OCI-LY7 (cell line): ENCODE measurements at regions not wholly inside any gene's neighbourhood (a gene's known extent, or its start where the extent isn't known, plus 50 kb on each side); places are given as distances from the start of the nearest gene placed in this dataset.

Experiments
- BruUV-seq: library from RNA; stranded (reverse); fragments of 400-500 nt; replicated peaks from 2 replicates; lab custom pipeline; 2021; lab: Mats Ljungman, UMichigan
- CTCF ChIA-PET: fragments of 300-600 bp; sonication (Branson Sonifier 250); formaldehyde crosslinking; loops from one replicate; lab custom pipeline; 2022; ENCODE audit warnings: antibody characterized with exemption; ENCODE audit not compliant: unreplicated experiment; lab: Charles Lee
- POLR2A ChIA-PET: fragments of 300-600 bp; sonication (Branson Sonifier 250); formaldehyde crosslinking; loops from one replicate; lab custom pipeline; 2022; ENCODE audit warnings: antibody characterized with exemption; lab: Charles Lee
- DNase-seq: peaks from one replicate; pipeline ENCODE4 v3.0.0-alpha.2; 2015; ENCODE audit warnings: low spot score
- H2AFZ ChIP-seq: fragments of 200-600 bp; sonication (generic), shearing (Covaris generic); 2 replicates; pipeline ENCODE4 v1.6.1; 2014; ENCODE audit warnings: mild to moderate bottlenecking, antibody characterized with exemption, low read length, moderate library complexity
- H3K27ac ChIP-seq: fragments of 200-600 bp; sonication (generic); 2 replicates; pipeline ENCODE4 v1.5.1; 2014; ENCODE audit warnings: mixed run types, low read depth, mild to moderate bottlenecking, moderate library complexity, low read length, inconsistent platforms; ENCODE audit not compliant: poor library complexity, severe bottlenecking
- H3K36me3 ChIP-seq: fragments of 200-600 bp; sonication (generic); 2 replicates; pipeline ENCODE4 v1.6.1; 2014; ENCODE audit warnings: mild to moderate bottlenecking, antibody characterized with exemption, low read length, moderate library complexity, mixed read lengths; ENCODE audit not compliant: insufficient read depth
- H3K4me1 ChIP-seq: fragments of 200-600 bp; sonication (generic); 2 replicates; pipeline ENCODE4 v1.5.1; 2014; ENCODE audit warnings: mild to moderate bottlenecking, low read length; ENCODE audit not compliant: insufficient read depth, poor library complexity, severe bottlenecking
- H3K4me2 ChIP-seq: fragments of 200-600 bp; sonication (generic); 2 replicates; pipeline ENCODE4 v1.6.1; 2014; ENCODE audit warnings: mild to moderate bottlenecking, low read length
- H3K4me3 ChIP-seq: fragments of 200-600 bp; sonication (generic); 2 replicates; pipeline ENCODE4 v1.5.1; 2014; ENCODE audit warnings: mild to moderate bottlenecking, low read depth, low read length; ENCODE audit not compliant: poor library complexity, severe bottlenecking
- H3K79me2 ChIP-seq: fragments of 200-600 bp; sonication (generic); 2 replicates; pipeline ENCODE4 v1.6.1; 2016; ENCODE audit warnings: low read depth, mild to moderate bottlenecking, low read length, moderate library complexity, mixed read lengths; ENCODE audit not compliant: insufficient read depth
- H3K9me2 ChIP-seq: fragments of 200-600 bp; sonication (generic); 2 replicates; pipeline ENCODE4 v1.6.1; 2016; ENCODE audit warnings: mild to moderate bottlenecking, low read length, mixed read lengths; ENCODE audit not compliant: insufficient read depth
- H3K9me3 ChIP-seq: fragments of 200-600 bp; sonication (generic); 2 replicates; pipeline ENCODE4 v1.6.1; 2014; ENCODE audit warnings: mild to moderate bottlenecking, mixed run types, low read length, mixed read lengths
- H4K20me1 ChIP-seq: fragments of 200-600 bp; sonication (generic); 2 replicates; pipeline ENCODE4 v1.6.1; 2014; ENCODE audit warnings: mild to moderate bottlenecking, antibody characterized with exemption, low read length, moderate library complexity, mixed read lengths; ENCODE audit not compliant: insufficient read depth
- CTCF ChIP-seq: fragments of 200-600 bp; sonication (generic); conservative IDR thresholded peaks from 2 replicates; pipeline ENCODE4 v1.5.1; 2014; ENCODE audit warnings: mild to moderate bottlenecking, antibody characterized with exemption, low read length, moderate library complexity, mixed read lengths
- EZH2phosphoT487 ChIP-seq: fragments of 200-600 bp; sonication (generic); IDR thresholded peaks from 2 replicates; pipeline ENCODE4 v1.6.1; 2018; ENCODE audit warnings: low read depth, borderline replicate concordance, mild to moderate bottlenecking, mixed run types, antibody characterized with exemption, low read length, moderate library complexity, mixed read lengths
- intact Hi-C: fragments of 100-400 bp; cut with micrococcal nuclease; formaldehyde crosslinking; loops from one replicate; pipeline ENCODE4 v1.10.0; 2022; ENCODE audit not compliant: unreplicated experiment

DNA sequence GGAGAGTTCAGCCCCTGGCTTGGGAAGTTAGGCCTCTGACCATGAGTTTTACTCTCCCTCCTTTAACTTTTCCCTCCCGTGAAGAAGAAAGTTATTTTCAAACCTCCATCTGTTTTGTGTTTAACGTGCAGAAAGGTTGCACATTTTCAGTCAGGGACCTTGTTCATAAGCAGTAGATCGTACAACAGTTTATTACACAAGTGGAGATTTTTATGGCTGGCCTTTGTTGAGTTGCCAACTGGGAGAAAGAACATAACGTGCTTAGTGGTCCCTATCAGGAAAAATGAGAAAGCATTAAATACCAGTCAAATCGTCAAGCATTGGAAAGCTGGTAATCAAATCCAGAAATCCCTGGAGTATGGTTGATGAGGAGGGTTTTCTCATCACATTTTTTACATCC is 117.9 kb upstream of the MYOCD start:
- ChIA-PET CTCF (no interaction called here), POLR2A (no interaction called here)
- H3K79me2 ChIP-seq: no peaks in the 10 kb centered on the region
- no peak for DNase-seq
- no peaks in the 10 kb centered on the region for H3K9me3 ChIP-seq
- H3K27ac ChIP-seq: no peak overlapping the region
- TF ChIP-seq EZH2phosphoT487: no peak
- no peak for TF ChIP-seq CTCF
- no peaks in the 10 kb centered on the region for H3K4me1 ChIP-seq
- no peak overlapping the region for H3K4me2 ChIP-seq
- no peaks in the 10 kb centered on the region for H3K36me3 ChIP-seq
- H2AFZ ChIP-seq: no peak overlapping the region
- H3K4me3 ChIP-seq: no peak overlapping the region
- no TSS peak for BruUV-seq
- H4K20me1 ChIP-seq: no peaks in the 10 kb centered on the region
- no peaks in the 10 kb centered on the region for H3K9me2 ChIP-seq
- intact Hi-C loops: no loop called here

DNA sequence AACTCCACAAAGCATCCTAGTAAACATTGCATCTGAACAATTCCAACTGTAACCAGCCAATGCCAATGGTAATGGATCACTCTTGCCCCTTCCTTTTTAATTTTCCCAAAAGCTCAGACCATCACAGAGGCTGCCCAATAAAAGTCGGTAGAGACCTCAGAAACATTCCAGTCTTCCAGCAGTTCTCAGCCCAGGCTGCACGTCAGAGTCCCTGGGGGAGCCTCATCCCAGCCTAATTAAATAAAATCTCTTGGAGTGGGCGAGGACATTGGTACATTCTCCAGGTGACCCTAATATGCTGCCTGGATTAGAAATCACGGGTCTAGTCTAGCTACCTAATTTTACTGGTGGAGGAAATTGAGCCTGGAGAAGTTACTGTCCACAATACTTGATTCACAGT is 117.1 kb upstream of the MYOCD start:
- no TSS peak for BruUV-seq
- intact Hi-C loops: no loop called here
- no peak overlapping the region for H3K27ac ChIP-seq
- H3K36me3 ChIP-seq: no peaks in the 10 kb centered on the region
- no peak for DNase-seq
- H3K4me1 ChIP-seq: no peaks in the 10 kb centered on the region
- no peaks in the 10 kb centered on the region for H3K79me2 ChIP-seq
- no peaks in the 10 kb centered on the region for H3K9me3 ChIP-seq
- no peak overlapping the region for H3K4me3 ChIP-seq
- no peak overlapping the region for H3K4me2 ChIP-seq
- ChIA-PET CTCF (no interaction called here), POLR2A (no interaction called here)
- no peaks in the 10 kb centered on the region for H4K20me1 ChIP-seq
- H2AFZ ChIP-seq: no peak overlapping the region
- no peaks in the 10 kb centered on the region for H3K9me2 ChIP-seq
- TF ChIP-seq EZH2phosphoT487 (no peak), CTCF (no peak)

- no peak overlapping the region for H3K4me2 ChIP-seq
- intact Hi-C loops: no loop called here
- no TSS peak for BruUV-seq
- POLR2A ChIA-PET: no interaction called here
- no peak overlapping the region for H3K4me3 ChIP-seq
- DNase-seq: no peak
- no peaks in the 10 kb centered on the region for H3K9me3 ChIP-seq
- no peaks in the 10 kb centered on the region for H3K4me1 ChIP-seq
- no peaks in the 10 kb centered on the region for H3K9me2 ChIP-seq
- TF ChIP-seq CTCF (no peak), EZH2phosphoT487 (no peak)
- no peak overlapping the region for H3K27ac ChIP-seq
- H2AFZ ChIP-seq: no peak overlapping the region
- CTCF ChIA-PET: no interaction called here
- H3K79me2 ChIP-seq: no peaks in the 10 kb centered on the region
- no peaks in the 10 kb centered on the region for H3K36me3 ChIP-seq
- no peaks in the 10 kb centered on the region for H4K20me1 ChIP-seq
Observed at GRCh38 chr17:12549499-12550041, 116.1 kb upstream of the MYOCD start.
